ENCODE measurements at regions not wholly inside any gene's neighbourhood (a gene's known extent, or its start where the extent isn't known, plus 50 kb on each side); places are given as distances from the start of the nearest gene placed in this dataset.

DNA sequence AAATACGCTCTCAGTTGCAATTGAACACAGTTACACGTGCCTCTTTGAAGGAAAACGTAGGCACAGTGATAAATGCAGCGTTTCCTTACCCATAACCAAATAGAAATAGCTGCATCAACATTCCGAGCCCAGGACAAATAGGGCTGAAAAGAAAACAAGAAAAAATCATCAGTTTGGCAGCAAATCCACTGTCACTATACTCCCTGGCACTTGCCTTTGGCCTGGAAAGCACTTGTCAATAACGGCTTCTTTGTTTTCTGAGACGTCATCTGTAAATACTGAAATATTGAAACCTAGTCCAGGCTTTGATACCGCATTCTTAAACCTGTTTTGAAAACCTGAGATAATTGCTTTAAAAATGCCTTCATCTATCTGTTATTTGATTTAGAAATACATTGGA lies 167.2 kb upstream of the AKR1E2 start:
- TF ChIP-seq, protein P1, sequence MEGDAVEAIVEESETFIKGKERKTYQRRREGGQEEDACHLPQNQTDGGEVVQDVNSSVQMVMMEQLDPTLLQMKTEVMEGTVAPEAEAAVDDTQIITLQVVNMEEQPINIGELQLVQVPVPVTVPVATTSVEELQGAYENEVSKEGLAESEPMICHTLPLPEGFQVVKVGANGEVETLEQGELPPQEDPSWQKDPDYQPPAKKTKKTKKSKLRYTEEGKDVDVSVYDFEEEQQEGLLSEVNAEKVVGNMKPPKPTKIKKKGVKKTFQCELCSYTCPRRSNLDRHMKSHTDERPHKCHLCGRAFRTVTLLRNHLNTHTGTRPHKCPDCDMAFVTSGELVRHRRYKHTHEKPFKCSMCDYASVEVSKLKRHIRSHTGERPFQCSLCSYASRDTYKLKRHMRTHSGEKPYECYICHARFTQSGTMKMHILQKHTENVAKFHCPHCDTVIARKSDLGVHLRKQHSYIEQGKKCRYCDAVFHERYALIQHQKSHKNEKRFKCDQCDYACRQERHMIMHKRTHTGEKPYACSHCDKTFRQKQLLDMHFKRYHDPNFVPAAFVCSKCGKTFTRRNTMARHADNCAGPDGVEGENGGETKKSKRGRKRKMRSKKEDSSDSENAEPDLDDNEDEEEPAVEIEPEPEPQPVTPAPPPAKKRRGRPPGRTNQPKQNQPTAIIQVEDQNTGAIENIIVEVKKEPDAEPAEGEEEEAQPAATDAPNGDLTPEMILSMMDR (IDR thresholded peaks at IDR 0.05; ENCODE audit: borderline replicate concordance, extremely low read depth, low read length, poor library complexity, severe bottlenecking), result no peak
- no peak for TF ChIP-seq EZH2 (IDR thresholded peaks at IDR 0.05; ENCODE audit: borderline replicate concordance, low read depth, low read length, severe bottlenecking)

Data from DND-41 (cell line).